MM.1S (cell line): ENCODE measurements at regions not wholly inside any gene's neighbourhood (a gene's known extent, or its start where the extent isn't known, plus 50 kb on each side); places are given as distances from the start of the nearest gene placed in this dataset.

ENCODE experiments used
- CTCF ChIP-seq: fragments of 300-600 bp; sonication (generic); IDR thresholded peaks from 2 replicates; pipeline ENCODE4 v1.5.1; 2016; ENCODE audit warnings: antibody characterized with exemption, low read length, mixed read lengths
- EZH2 ChIP-seq: fragments of 300-600 bp; sonication (generic); optimal IDR thresholded peaks from 2 replicates; pipeline ENCODE3; 2017; ENCODE audit warnings: low read depth, mild to moderate bottlenecking, antibody characterized with exemption, low read length, mixed read lengths
- EZH2phosphoT487 ChIP-seq: fragments of 300-600 bp; sonication (generic); IDR thresholded peaks from 2 replicates; pipeline ENCODE4 v1.6.1; 2018; ENCODE audit warnings: antibody characterized with exemption, low read length

- TF ChIP-seq EZH2phosphoT487 (no peak), CTCF (no peak), EZH2 (no peak)
Measured at GRCh38 chr7:153320681-153321080, 561.1 kb downstream of the ACTR3B start.
